Cardiac muscle cell (in vitro differentiated cells and primary cell): ENCODE measurements at regions not wholly inside any gene's neighbourhood (a gene's known extent, or its start where the extent isn't known, plus 50 kb on each side); places are given as distances from the start of the nearest gene placed in this dataset.

Source experiments
- DNase-seq, 2 donors: peaks; one replicate each; pipeline versions ENCODE4 v3.0.0 to v3.0.0-alpha.2; 2010 to 2017; ENCODE audit warnings: low read depth in 1 of 2, low spot score in 1 of 2
- H3K27ac ChIP-seq: fragments of 200-600 bp; sonication (generic); 2 replicates; pipeline ENCODE4 v1.5.1; 2016
- H3K27me3 ChIP-seq: fragments of 200-600 bp; sonication (generic); 2 replicates; pipeline ENCODE4 v1.6.0; 2016; ENCODE audit warnings: control low read depth
- H3K36me3 ChIP-seq: fragments of 200-600 bp; sonication (generic); 2 replicates; pipeline ENCODE4 v1.5.1; 2016; ENCODE audit warnings: control low read depth
- H3K4me1 ChIP-seq: fragments of 200-600 bp; sonication (generic); 2 replicates; pipeline ENCODE4 v1.8.1; 2017; ENCODE audit warnings: low read depth, mild to moderate bottlenecking, mixed run types
- H3K4me3 ChIP-seq: fragments of 200-600 bp; sonication (generic); 2 replicates; pipeline ENCODE4 v1.5.1; 2016; ENCODE audit warnings: mild to moderate bottlenecking
- H3K9me3 ChIP-seq: fragments of 200-600 bp; sonication (generic); 2 replicates; pipeline ENCODE4 v1.5.1; 2017; ENCODE audit warnings: low read depth, mild to moderate bottlenecking, control low read depth
- TF ChIP-seq, protein P1 (sequence below): IDR thresholded peaks from 2 replicates; pipeline ENCODE4 v1.5.1; 2012; ENCODE audit warnings: low read depth, mild to moderate bottlenecking, low read length

- TF ChIP-seq, protein P1, sequence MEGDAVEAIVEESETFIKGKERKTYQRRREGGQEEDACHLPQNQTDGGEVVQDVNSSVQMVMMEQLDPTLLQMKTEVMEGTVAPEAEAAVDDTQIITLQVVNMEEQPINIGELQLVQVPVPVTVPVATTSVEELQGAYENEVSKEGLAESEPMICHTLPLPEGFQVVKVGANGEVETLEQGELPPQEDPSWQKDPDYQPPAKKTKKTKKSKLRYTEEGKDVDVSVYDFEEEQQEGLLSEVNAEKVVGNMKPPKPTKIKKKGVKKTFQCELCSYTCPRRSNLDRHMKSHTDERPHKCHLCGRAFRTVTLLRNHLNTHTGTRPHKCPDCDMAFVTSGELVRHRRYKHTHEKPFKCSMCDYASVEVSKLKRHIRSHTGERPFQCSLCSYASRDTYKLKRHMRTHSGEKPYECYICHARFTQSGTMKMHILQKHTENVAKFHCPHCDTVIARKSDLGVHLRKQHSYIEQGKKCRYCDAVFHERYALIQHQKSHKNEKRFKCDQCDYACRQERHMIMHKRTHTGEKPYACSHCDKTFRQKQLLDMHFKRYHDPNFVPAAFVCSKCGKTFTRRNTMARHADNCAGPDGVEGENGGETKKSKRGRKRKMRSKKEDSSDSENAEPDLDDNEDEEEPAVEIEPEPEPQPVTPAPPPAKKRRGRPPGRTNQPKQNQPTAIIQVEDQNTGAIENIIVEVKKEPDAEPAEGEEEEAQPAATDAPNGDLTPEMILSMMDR: no peak
- Histone ChIP-seq H3K4me1 (no peaks in the 10 kb centered on the region), H3K27ac (no peak overlapping the region), H3K27me3 (no peaks in the 10 kb centered on the region), H3K9me3 (no peaks in the 10 kb centered on the region), H3K36me3 (no peaks in the 10 kb centered on the region), H3K4me3 (no peak overlapping the region)
- peak in 1 of 2 donors; percentile 8 for DNase-seq
These were observed 1323.3 kb downstream of the LRFN5 start for GRCh38 chr14:42929806-42930480.

GRCh38 chr14:42927313-42927712, 1320.6 kb downstream of the LRFN5 start:
- no peak overlapping the region for H3K27ac ChIP-seq
- no peaks in the 10 kb centered on the region for H3K27me3 ChIP-seq
- no peak for DNase-seq
- no peak overlapping the region for H3K4me3 ChIP-seq
- no peaks in the 10 kb centered on the region for H3K9me3 ChIP-seq
- TF ChIP-seq, protein P1: no peak
- H3K4me1 ChIP-seq: no peaks in the 10 kb centered on the region
- H3K36me3 ChIP-seq: no peaks in the 10 kb centered on the region

GRCh38 chr14:42921901-42922300, 1315.2 kb downstream of the LRFN5 start:
- no peak for DNase-seq
- Histone ChIP-seq H3K9me3 (no peaks in the 10 kb centered on the region), H3K27me3 (no peaks in the 10 kb centered on the region), H3K4me3 (no peak overlapping the region), H3K27ac (no peak overlapping the region), H3K36me3 (no peaks in the 10 kb centered on the region), H3K4me1 (no peaks in the 10 kb centered on the region)
- TF ChIP-seq, protein P1: no peak

DNA sequence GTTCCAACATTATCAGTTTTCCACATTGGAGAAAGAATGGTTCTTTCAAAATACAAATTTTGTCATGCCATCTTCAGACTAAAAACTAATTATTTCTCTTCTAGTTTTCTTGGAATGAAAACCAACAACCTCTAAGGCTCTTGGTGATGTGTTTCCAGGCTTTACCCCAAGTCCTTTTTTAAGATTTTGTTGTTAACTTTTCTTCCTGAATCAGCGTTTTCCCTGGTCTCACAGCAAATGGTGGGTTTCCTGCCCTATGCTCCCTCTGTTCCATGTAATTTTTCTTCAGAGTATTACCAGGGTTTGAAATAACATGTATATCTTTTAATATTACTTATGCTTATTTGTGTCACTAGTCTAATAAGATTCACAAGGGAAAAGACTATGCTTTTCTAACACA, 1311.9 kb downstream of the LRFN5 start:
- Histone ChIP-seq H3K4me3 (no peak overlapping the region), H3K27ac (no peak overlapping the region), H3K27me3 (no peaks in the 10 kb centered on the region), H3K9me3 (no peaks in the 10 kb centered on the region), H3K4me1 (no peaks in the 10 kb centered on the region), H3K36me3 (no peaks in the 10 kb centered on the region)
- TF ChIP-seq, protein P1: no peak
- DNase-seq: no peak

- Histone ChIP-seq H3K4me1 (no peaks in the 10 kb centered on the region), H3K27me3 (no peaks in the 10 kb centered on the region), H3K4me3 (no peak overlapping the region), H3K36me3 (no peaks in the 10 kb centered on the region), H3K9me3 (no peaks in the 10 kb centered on the region), H3K27ac (no peak overlapping the region)
- DNase-seq: no peak
- TF ChIP-seq, protein P1: no peak
These were observed 1305.0 kb downstream of the LRFN5 start for GRCh38 chr14:42911642-42912041.

GRCh38 chr14:42909659-42910058, 1303.0 kb downstream of the LRFN5 start:
- TF ChIP-seq, protein P1: no peak
- H3K27me3 ChIP-seq: no peaks in the 10 kb centered on the region
- H3K4me1 ChIP-seq: no peaks in the 10 kb centered on the region
- no peak for DNase-seq
- no peaks in the 10 kb centered on the region for H3K9me3 ChIP-seq
- no peak overlapping the region for H3K27ac ChIP-seq
- H3K36me3 ChIP-seq: no peaks in the 10 kb centered on the region
- H3K4me3 ChIP-seq: no peak overlapping the region
